ENCODE measurements at regions not wholly inside any gene's neighbourhood (a gene's known extent, or its start where the extent isn't known, plus 50 kb on each side); places are given as distances from the start of the nearest gene placed in this dataset.

DNA sequence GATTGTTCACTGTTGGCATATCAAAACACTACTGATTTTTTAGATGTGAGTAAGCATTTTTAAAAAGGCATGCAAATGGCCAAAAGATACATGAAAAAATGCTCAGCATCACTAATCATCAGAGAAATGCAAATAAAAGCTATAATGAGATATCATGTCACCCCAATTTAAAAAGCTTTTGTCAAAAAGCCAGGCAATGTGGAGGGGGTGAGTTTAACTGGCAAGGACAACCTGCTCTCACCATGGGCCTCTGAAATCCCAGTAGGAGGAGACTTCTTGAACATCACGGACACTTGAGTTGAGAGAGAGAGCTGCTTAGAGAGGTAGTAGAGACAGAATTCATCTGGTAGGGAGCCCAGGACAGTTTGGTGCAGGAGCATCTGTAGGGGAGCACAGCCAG lies 347.1 kb upstream of the MPDZ start:
- no CpG with 5 or more reads among the region's 1 CpG for WGBS (ENCODE audit: extremely low coverage, insufficient read length, low lambda C conversion rate)

More for the DNA sequence above, 347.1 kb upstream of the MPDZ start:
- Mint-ChIP-seq H3K27me3 (ENCODE audit: low read depth) (no peaks in the 10 kb centered on the region), H3K9me3 (peaks cover 0 to 4% of the 10 kb centered on the region in 2 experiments; a peak in 2 of 5 replicates), H3K4me1 (peaks cover 0 to 5% of the 10 kb centered on the region in 2 experiments; a peak in 2 of 4 replicates), H3K4me3 (no peak overlapping the region), H3K27ac (no peak overlapping the region; a peak in 1 of 7 replicates), H3K36me3 (ENCODE audit: insufficient read depth in 1 of 3, low read depth in 3 of 3) (peaks cover 0 to 2% (median 0%) of the 10 kb centered on the region in 3 experiments; a peak in 2 of 7 replicates)
- no peak for TF ChIP-seq CTCF (conservative IDR thresholded peaks at IDR 0.05)
- no peaks in the 10 kb centered on the region for H3K27me3 ChIP-seq (ENCODE audit: insufficient read depth, low read length)
- H4K91ac ChIP-seq (ENCODE audit: insufficient read length, low read depth, low read length): no peak overlapping the region
- no peak overlapping the region for H3K4me2 ChIP-seq (ENCODE audit: insufficient read depth, insufficient read length, low read length)
- no peak overlapping the region for H2BK12ac ChIP-seq (ENCODE audit: insufficient read length, low read depth, low read length)
- H3K27ac ChIP-seq (ENCODE audit: insufficient read length, low read depth, low read length): no peak overlapping the region
- H3K23me2 ChIP-seq (ENCODE audit: insufficient read length, low read depth, low read length, poor library complexity, severe bottlenecking): no peaks in the 10 kb centered on the region
- H3K4me1 ChIP-seq (ENCODE audit: insufficient read depth, low read length): no peaks in the 10 kb centered on the region
- no peak overlapping the region for H3K14ac ChIP-seq (ENCODE audit: insufficient read depth, low read length)
- H3K9me3 ChIP-seq (ENCODE audit: control insufficient read depth, low read depth, low read length): no peaks in the 10 kb centered on the region
- no peak overlapping the region for H2AFZ ChIP-seq (ENCODE audit: low read length)
- no peak overlapping the region for H2BK20ac ChIP-seq (ENCODE audit: low read depth, low read length, poor library complexity, severe bottlenecking)
- no peak overlapping the region for H2BK5ac ChIP-seq (ENCODE audit: insufficient read length, low read length)
- H4K8ac ChIP-seq (replicated peaks; ENCODE audit: insufficient read length, low read depth, low read length): no peak overlapping the region
- no peak overlapping the region for H2AK5ac ChIP-seq (ENCODE audit: insufficient read length, low read length)
- no peak overlapping the region for H3K4ac ChIP-seq (ENCODE audit: low read depth, low read length)
- H3K79me2 ChIP-seq (ENCODE audit: insufficient read depth, low read length): no peaks in the 10 kb centered on the region
- H3K23ac ChIP-seq (ENCODE audit: insufficient read length, low read depth, low read length): no peak overlapping the region
- no peak overlapping the region for H2BK15ac ChIP-seq (ENCODE audit: low read depth, low read length)
- no peak overlapping the region for H4K5ac ChIP-seq (ENCODE audit: insufficient read length, low read depth, low read length)
- H3K56ac ChIP-seq (ENCODE audit: insufficient read length, low read depth, low read length): no peak overlapping the region
- no peak overlapping the region for H3K9ac ChIP-seq (ENCODE audit: extremely low read depth, insufficient read length, low read length)
- no peak overlapping the region for H3T11ph ChIP-seq (ENCODE audit: low read length)
- DNase-seq: no peak
- H2BK120ac ChIP-seq (ENCODE audit: low read depth, low read length, poor library complexity, severe bottlenecking): no peak overlapping the region
- no peaks in the 10 kb centered on the region for H4K20me1 ChIP-seq (ENCODE audit: control insufficient read depth, insufficient read depth, insufficient read length)
- no peaks in the 10 kb centered on the region for H3K79me1 ChIP-seq (ENCODE audit: insufficient read depth, low read depth, low read length, poor library complexity, severe bottlenecking)
- no peak overlapping the region for H3K18ac ChIP-seq (ENCODE audit: insufficient read length, low read depth, low read length)
